ENCODE measurements at regions not wholly inside any gene's neighbourhood (a gene's known extent, or its start where the extent isn't known, plus 50 kb on each side); places are given as distances from the start of the nearest gene placed in this dataset.

DNA sequence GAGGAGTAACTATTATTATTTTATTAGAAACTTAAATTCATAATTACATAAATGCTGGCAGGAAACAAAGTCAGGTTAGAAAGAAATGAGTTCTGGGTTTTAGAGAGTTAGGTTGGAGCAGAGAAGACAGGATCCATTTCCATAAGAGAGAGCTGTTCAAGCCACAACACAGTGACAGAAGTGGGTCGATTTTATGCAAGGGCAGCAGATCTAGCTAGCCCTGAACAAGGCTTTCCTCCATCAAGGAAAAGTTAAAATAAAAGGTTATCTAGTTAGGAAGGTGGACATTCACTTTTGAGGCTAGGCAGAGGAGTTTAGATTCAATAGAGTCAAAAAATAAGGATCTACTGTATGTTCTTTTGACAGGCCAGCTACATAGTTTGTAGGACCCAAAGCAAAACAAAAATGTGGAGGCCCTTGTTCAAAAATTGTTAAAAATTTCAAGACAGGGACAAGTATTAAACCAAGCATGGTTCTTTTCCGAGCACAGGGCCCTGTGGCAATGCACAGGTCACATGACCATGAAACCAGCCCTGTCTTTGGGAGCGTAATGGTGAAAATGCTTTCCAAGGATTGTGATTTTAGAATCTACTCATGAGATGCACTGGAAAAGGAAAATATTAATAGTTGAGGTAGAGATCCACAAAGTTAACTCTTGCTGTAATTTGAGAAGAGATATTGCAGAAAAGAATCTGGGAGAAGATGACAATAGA lies 91.2 kb upstream of the CREB1 start:
- TF ChIP-seq, protein P1, sequence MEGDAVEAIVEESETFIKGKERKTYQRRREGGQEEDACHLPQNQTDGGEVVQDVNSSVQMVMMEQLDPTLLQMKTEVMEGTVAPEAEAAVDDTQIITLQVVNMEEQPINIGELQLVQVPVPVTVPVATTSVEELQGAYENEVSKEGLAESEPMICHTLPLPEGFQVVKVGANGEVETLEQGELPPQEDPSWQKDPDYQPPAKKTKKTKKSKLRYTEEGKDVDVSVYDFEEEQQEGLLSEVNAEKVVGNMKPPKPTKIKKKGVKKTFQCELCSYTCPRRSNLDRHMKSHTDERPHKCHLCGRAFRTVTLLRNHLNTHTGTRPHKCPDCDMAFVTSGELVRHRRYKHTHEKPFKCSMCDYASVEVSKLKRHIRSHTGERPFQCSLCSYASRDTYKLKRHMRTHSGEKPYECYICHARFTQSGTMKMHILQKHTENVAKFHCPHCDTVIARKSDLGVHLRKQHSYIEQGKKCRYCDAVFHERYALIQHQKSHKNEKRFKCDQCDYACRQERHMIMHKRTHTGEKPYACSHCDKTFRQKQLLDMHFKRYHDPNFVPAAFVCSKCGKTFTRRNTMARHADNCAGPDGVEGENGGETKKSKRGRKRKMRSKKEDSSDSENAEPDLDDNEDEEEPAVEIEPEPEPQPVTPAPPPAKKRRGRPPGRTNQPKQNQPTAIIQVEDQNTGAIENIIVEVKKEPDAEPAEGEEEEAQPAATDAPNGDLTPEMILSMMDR (IDR thresholded peaks at IDR 0.05), result no peak
- TF ChIP-seq POLR2A (IDR thresholded peaks at IDR 0.05) (no peak), POLR2AphosphoS5 (IDR thresholded peaks at IDR 0.05) (no peak)

Measured in breast epithelium (tissue), 3 donors.